Adrenal gland (tissue), 9 donors: ENCODE measurements at regions not wholly inside any gene's neighbourhood (a gene's known extent, or its start where the extent isn't known, plus 50 kb on each side); places are given as distances from the start of the nearest gene placed in this dataset.

ENCODE experiments used
- DNase-seq, 7 donors: peaks; one replicate each; pipeline ENCODE4 v3.0.0-alpha.2; 2019 to 2020
- H3K27ac ChIP-seq, 5 donors: fragments of 200-600 bp; sonication (generic) in 4 of 5; 1 replicate in 3 of 5; 2 replicates in 2 of 5; pipeline versions ENCODE4 v1.5.1 to v1.8.0; 2016 to 2020; ENCODE audit warnings: mild to moderate bottlenecking in 1 of 5
- H3K27me3 ChIP-seq: fragments of 200-600 bp; 2 replicates; pipeline ENCODE4 v1.8.0; 2021
- H3K36me3 ChIP-seq, 2 donors: fragments of 200-600 bp; replicated peaks in 1 of 2; 1 replicate in 1 of 2; 2 replicates in 1 of 2; pipeline versions ENCODE4 v1.5.1 to v1.8.0; 2018 to 2022
- H3K4me1 ChIP-seq, 2 donors: fragments of 200-600 bp; replicated peaks in 1 of 2; 1 replicate in 1 of 2; 2 replicates in 1 of 2; pipeline versions ENCODE4 v1.5.1 to v1.8.0; 2018 to 2021
- H3K4me3 ChIP-seq, 4 donors: fragments of 200-600 bp; sonication (generic) in 3 of 4; one replicate each; pipeline ENCODE4 v1.5.1; 2016 to 2018
- H3K9me3 ChIP-seq, 3 donors: fragments of 200-600 bp; sonication (generic) in 1 of 3; replicated peaks in 1 of 3; 1 replicate in 2 of 3; 2 replicates in 1 of 3; pipeline versions ENCODE4 v1.5.1 to v1.8.0; 2016 to 2021
- CTCF ChIP-seq, 6 experiments: fragments of 450-650 bp in 4 of 6; fragments of 200-600 bp in 2 of 6; sonication (generic) in 1 of 6; IDR thresholded peaks; 1 replicate in 5 of 6; 2 replicates in 1 of 6; pipeline versions ENCODE4 v1.5.1 to v1.8.0; 2016 to 2021; ENCODE audit warnings: antibody characterized with exemption in 6 of 6, mild to moderate bottlenecking in 2 of 6, moderate library complexity in 1 of 6
- POLR2A ChIP-seq, 2 donors: fragments of 450-650 bp; IDR thresholded peaks; one replicate each; pipeline ENCODE4 v1.6.1; 2017; ENCODE audit warnings: antibody characterized with exemption in 2 of 2, mild to moderate bottlenecking in 2 of 2, moderate library complexity in 1 of 2
- WGBS, 4 donors: extraction: QIAGEN DNeasy Blood & Tissue Kit in 2 of 4; methylation state at CpG; one replicate each; pipeline versions ENCODE4 v1.1.5 to v1.1.7; 2013 to 2017; 5-methylcytosine and 5-hydroxymethylcytosine counted together
- intact Hi-C, 2 donors: fragments of 100-400 bp; cut with DNase I; formaldehyde crosslinking; loops; one replicate each; pipeline versions ENCODE4 v1.14.1 to v1.15.0; 2022 to 2023
- donor health status: healthy with polysubstance abuse.
- donor health status: Bipolar disorder and iron deficiency.
- donor health status: DM: yes; HTN: yes; CAD: no.
- donor health status: DM: no; HTN: no; CAD: no.
- donor health status: DM: no; HTN: no; CAD: no.

GRCh38 chr7:45486575-45486974 is 87.6 kb upstream of the ADCY1 start:
- intact Hi-C loops, result no loop called here
- WGBS, 4 donors, result 81 to 91% (median 89%) methylated on average over 2 of the region's 2 CpGs
- Histone ChIP-seq H3K36me3 (no peaks in the 10 kb centered on the region), H3K4me1 (no peaks in the 10 kb centered on the region), H3K4me3 (no peak overlapping the region), H3K9me3 (no peaks in the 10 kb centered on the region), H3K27me3 (no peaks in the 10 kb centered on the region), H3K27ac (no peak overlapping the region)
- DNase-seq, result no peak
- TF ChIP-seq POLR2A (IDR thresholded peaks at IDR 0.05) (no peak), CTCF (IDR thresholded peaks at IDR 0.05) (no peak)

DNA sequence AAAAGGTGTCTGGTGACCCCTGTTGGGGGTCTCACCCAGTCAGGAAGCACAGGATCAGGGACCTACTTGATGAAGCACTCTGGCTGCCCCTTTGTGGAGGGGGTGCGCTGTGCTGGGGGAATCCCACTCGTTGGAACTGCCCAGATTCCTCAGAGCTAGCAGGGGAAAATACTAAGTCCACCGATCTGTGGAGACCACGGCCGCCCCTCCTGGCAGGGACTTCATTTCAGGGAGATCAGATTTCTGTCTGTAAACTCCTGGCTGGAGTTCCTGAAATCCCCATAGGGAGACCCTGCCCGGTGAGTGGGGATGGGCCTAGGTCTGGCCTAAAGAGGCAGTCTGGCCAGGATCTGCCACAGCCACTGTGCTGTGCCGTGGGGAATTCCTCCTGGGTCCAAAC is 79.3 kb upstream of the ADCY1 start:
- Histone ChIP-seq H3K4me3 (no peak overlapping the region), H3K9me3 (no peaks in the 10 kb centered on the region), H3K36me3 (no peaks in the 10 kb centered on the region), H3K4me1 (no peaks in the 10 kb centered on the region), H3K27ac (no peak overlapping the region), H3K27me3 (no peaks in the 10 kb centered on the region)
- TF ChIP-seq POLR2A (IDR thresholded peaks at IDR 0.05) (no peak), CTCF (IDR thresholded peaks at IDR 0.05) (no peak)
- intact Hi-C loops, result no loop called here
- 45 to 60% (median 53%) methylated on average over 1 to 7 of the region's 7 CpGs for WGBS, 4 donors
- no peak for DNase-seq

DNA sequence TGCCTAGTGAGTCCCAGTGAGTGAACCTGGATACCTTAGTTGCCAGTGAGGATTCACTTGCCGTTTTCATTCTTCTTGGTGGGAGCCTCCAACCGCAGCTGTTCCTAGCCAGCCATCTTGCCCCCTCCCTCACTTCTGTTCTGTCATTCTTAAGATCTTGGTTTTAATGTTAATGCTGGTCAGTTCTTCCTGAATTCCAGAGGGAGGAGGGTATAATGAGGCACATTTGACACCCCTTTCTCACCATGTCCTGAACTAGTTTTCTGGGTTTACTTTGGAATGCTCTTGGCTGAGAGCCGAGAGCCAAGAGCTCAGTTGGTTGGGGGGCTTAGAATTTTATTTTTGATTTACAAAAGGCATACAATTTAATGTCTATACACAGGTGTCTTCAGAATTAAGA is 78.5 kb upstream of the ADCY1 start:
- Histone ChIP-seq H3K27ac (no peak overlapping the region), H3K9me3 (no peaks in the 10 kb centered on the region), H3K36me3 (no peaks in the 10 kb centered on the region), H3K4me3 (no peak overlapping the region), H3K27me3 (no peaks in the 10 kb centered on the region), H3K4me1 (no peaks in the 10 kb centered on the region)
- intact Hi-C loops, result no loop called here
- WGBS, 4 donors, result 78 to 84% (median 84%) methylated on average over 3 of the region's 3 CpGs
- TF ChIP-seq POLR2A (IDR thresholded peaks at IDR 0.05), result no peak
- TF ChIP-seq CTCF (IDR thresholded peaks at IDR 0.05), result no peak
- DNase-seq, result no peak

DNA sequence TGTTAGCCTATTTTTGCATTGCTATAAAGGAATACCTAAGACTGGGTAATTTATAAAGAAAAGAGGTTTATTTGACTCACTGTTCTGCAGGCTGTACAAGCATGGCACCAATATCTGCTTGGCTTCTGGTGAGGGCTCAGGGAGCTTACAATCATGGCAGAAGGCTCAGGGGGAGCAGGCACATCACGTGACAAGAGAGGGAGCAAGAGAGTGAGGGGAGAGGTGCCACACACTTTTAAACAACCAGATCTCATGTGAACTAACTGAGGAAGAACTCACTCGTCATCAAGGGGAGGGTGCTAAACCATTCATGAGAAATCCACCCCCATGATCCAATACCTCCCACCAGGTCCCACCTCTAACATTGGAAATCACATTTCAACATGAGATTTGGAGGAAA is 73.9 kb upstream of the ADCY1 start:
- Histone ChIP-seq H3K27ac (no peak overlapping the region), H3K4me3 (no peak overlapping the region), H3K4me1 (no peaks in the 10 kb centered on the region), H3K9me3 (no peaks in the 10 kb centered on the region), H3K36me3 (no peaks in the 10 kb centered on the region), H3K27me3 (no peaks in the 10 kb centered on the region)
- TF ChIP-seq POLR2A (IDR thresholded peaks at IDR 0.05) (no peak), CTCF (IDR thresholded peaks at IDR 0.05) (no peak)
- intact Hi-C loops, result no loop called here
- WGBS, 4 donors, result 52 to 77% (median 65%) methylated on average over 2 of the region's 2 CpGs
- no peak for DNase-seq
